Urothelium cell line (cell line): ENCODE measurements at regions not wholly inside any gene's neighbourhood (a gene's known extent, or its start where the extent isn't known, plus 50 kb on each side); places are given as distances from the start of the nearest gene placed in this dataset.
"Not testable (repeated sequence)": the region's sequence is repeated elsewhere in the genome, so short reads cannot be mapped to it uniquely, and the experiment has no call there.

ENCODE experiments used
- DNase-seq: peaks from one replicate; pipeline ENCODE4 v3.0.0; 2011; ENCODE audit warnings: low spot score, mixed read lengths
- FAIRE-seq: peaks from 2 replicates; lab custom pipeline; 2011; peaks lifted over from hg19 to GRCh38; lab: Jason Lieb, UNC

- no peak for FAIRE-seq
- no peak for DNase-seq
These were observed 502.8 kb downstream of the LTN1 start for GRCh38 chr21:28489821-28490350.

GRCh38 chr21:28489162-28489561 lies 503.5 kb downstream of the LTN1 start:
- DNase-seq (no peak), FAIRE-seq (peak; percentile 61)

- DNase-seq (no peak), FAIRE-seq (no peak)
These were observed 505.1 kb downstream of the LTN1 start for GRCh38 chr21:28487455-28488070.

- DNase-seq (no peak), FAIRE-seq (peak; percentile 67)
These were observed 507.2 kb downstream of the LTN1 start for GRCh38 chr21:28485301-28486022.

GRCh38 chr21:28483301-28484035 lies 509.2 kb downstream of the LTN1 start:
- no peak for FAIRE-seq

GRCh38 chr21:28482657-28483056 lies 510.0 kb downstream of the LTN1 start:
- FAIRE-seq (peak; percentile 58), DNase-seq (no peak)

More at GRCh38 chr21:28483301-28484035, 509.2 kb downstream of the LTN1 start:
- DNase-seq, result no peak

GRCh38 chr21:28480470-28480869 lies 512.2 kb downstream of the LTN1 start:
- DNase-seq (no peak), FAIRE-seq (no peak)

- FAIRE-seq, result no peak
- no peak for DNase-seq
These were observed 519.0 kb downstream of the LTN1 start for GRCh38 chr21:28473530-28474220.

- not testable (repeated sequence) for FAIRE-seq, DNase-seq
These were observed 520.1 kb downstream of the LTN1 start for GRCh38 chr21:28472543-28472942.

GRCh38 chr21:28464988-28465387 lies 527.7 kb downstream of the LTN1 start:
- no peak for DNase-seq
- peak; percentile 89 for FAIRE-seq

GRCh38 chr21:28464095-28464494 lies 528.6 kb downstream of the LTN1 start:
- FAIRE-seq (no peak), DNase-seq (no peak)

- no peak for DNase-seq
- FAIRE-seq, result no peak
These were observed 533.5 kb downstream of the LTN1 start for GRCh38 chr21:28459193-28459592.

- FAIRE-seq, result no peak
These were observed 534.2 kb downstream of the LTN1 start for GRCh38 chr21:28458446-28458845.

GRCh38 chr21:28455253-28455600 lies 537.5 kb downstream of the LTN1 start:
- FAIRE-seq (no peak), DNase-seq (no peak)

More at GRCh38 chr21:28458446-28458845, 534.2 kb downstream of the LTN1 start:
- DNase-seq, result no peak

- DNase-seq (no peak), FAIRE-seq (peak; percentile 59)
These were observed 538.0 kb downstream of the LTN1 start for GRCh38 chr21:28454564-28455252.

- no peak for FAIRE-seq
- no peak for DNase-seq
These were observed 545.2 kb downstream of the LTN1 start for GRCh38 chr21:28447462-28447861.

- FAIRE-seq (no peak), DNase-seq (no peak)
These were observed 547.4 kb downstream of the LTN1 start for GRCh38 chr21:28445141-28445830.

- DNase-seq (no peak), FAIRE-seq (no peak)
These were observed 548.1 kb downstream of the LTN1 start for GRCh38 chr21:28444557-28444956.

GRCh38 chr21:28444111-28444510 lies 548.6 kb downstream of the LTN1 start:
- FAIRE-seq (no peak), DNase-seq (no peak)

- FAIRE-seq, result no peak
- DNase-seq, result no peak
These were observed 550.1 kb downstream of the LTN1 start for GRCh38 chr21:28442624-28443023.
